Mesenchymal stem cell (in vitro differentiated cells and primary cell): ENCODE measurements at regions not wholly inside any gene's neighbourhood (a gene's known extent, or its start where the extent isn't known, plus 50 kb on each side); places are given as distances from the start of the nearest gene placed in this dataset.

Experiments used
- DNase-seq: peaks from one replicate; pipeline ENCODE4 v3.0.0-alpha.2; 2013
- H2AFZ ChIP-seq: one replicate; pipeline ENCODE4 v1.6.1; 2013; ENCODE audit warnings: low read depth, mild to moderate bottlenecking, control low read depth, inconsistent platforms, low read length, moderate library complexity
- H2AK5ac ChIP-seq: 2 replicates; pipeline ENCODE4 v1.6.1; 2013; ENCODE audit warnings: low read length, moderate library complexity, mild to moderate bottlenecking, inconsistent platforms; ENCODE audit not compliant: severe bottlenecking
- H2BK120ac ChIP-seq: one replicate; pipeline ENCODE4 v1.6.1; 2013; ENCODE audit warnings: low read depth, mild to moderate bottlenecking, inconsistent platforms, low read length, moderate library complexity
- H2BK12ac ChIP-seq, 2 experiments: one replicate each; pipeline ENCODE4 v1.6.1; 2013; ENCODE audit warnings: inconsistent platforms in 2 of 2, low read length in 2 of 2, mild to moderate bottlenecking in 2 of 2, moderate library complexity in 2 of 2, control low read depth in 1 of 2
- H2BK15ac ChIP-seq: one replicate; pipeline ENCODE4 v1.6.1; 2013; ENCODE audit warnings: mild to moderate bottlenecking, low read depth, inconsistent platforms; ENCODE audit not compliant: poor library complexity, severe bottlenecking
- H2BK5ac ChIP-seq: 2 replicates; pipeline ENCODE4 v1.6.1; 2013; ENCODE audit warnings: low read depth, mild to moderate bottlenecking, low read length, control low read depth, inconsistent platforms; ENCODE audit not compliant: poor library complexity, severe bottlenecking
- H3K14ac ChIP-seq, 2 experiments: one replicate each; pipeline ENCODE4 v1.6.1; 2013; ENCODE audit warnings: inconsistent platforms in 2 of 2, low read length in 2 of 2, control low read depth in 1 of 2, mild to moderate bottlenecking in 1 of 2, moderate library complexity in 1 of 2
- H3K18ac ChIP-seq, 2 experiments: one replicate each; pipeline ENCODE4 v1.6.1; 2013; ENCODE audit warnings: inconsistent platforms in 2 of 2, low read length in 2 of 2, control low read depth in 1 of 2, low read depth in 1 of 2, mild to moderate bottlenecking in 1 of 2
- H3K23ac ChIP-seq, 2 experiments: one replicate each; pipeline ENCODE4 v1.6.1; 2013; ENCODE audit warnings: inconsistent platforms in 2 of 2, low read length in 2 of 2, mild to moderate bottlenecking in 2 of 2, moderate library complexity in 2 of 2, control low read depth in 1 of 2
- H3K27ac ChIP-seq: 2 replicates; pipeline ENCODE4 v1.5.1; 2013; ENCODE audit warnings: mild to moderate bottlenecking, moderate library complexity, low read length, control low read depth, inconsistent platforms; ENCODE audit not compliant: poor library complexity, severe bottlenecking
- H3K27me3 ChIP-seq, 2 experiments: 2 replicates each; pipeline versions ENCODE4 v1.6.1 to v1.7.0; 2013; ENCODE audit warnings: low read length in 2 of 2, mild to moderate bottlenecking in 2 of 2, moderate library complexity in 2 of 2, control low read depth in 1 of 2, inconsistent platforms in 1 of 2; ENCODE audit not compliant: control insufficient read depth in 1 of 2, insufficient read depth in 1 of 2
- H3K36me3 ChIP-seq, 2 experiments: 2 replicates each; pipeline versions ENCODE4 v1.6.1 to v1.7.0; 2013; ENCODE audit warnings: low read length in 2 of 2, control low read depth in 1 of 2, inconsistent platforms in 1 of 2, low read depth in 1 of 2, mild to moderate bottlenecking in 1 of 2; ENCODE audit not compliant: insufficient read depth in 2 of 2, control insufficient read depth in 1 of 2
- H3K4ac ChIP-seq, 2 experiments: one replicate each; pipeline ENCODE4 v1.6.1; 2013; ENCODE audit warnings: inconsistent platforms in 2 of 2, low read length in 2 of 2, mild to moderate bottlenecking in 2 of 2, moderate library complexity in 2 of 2, control low read depth in 1 of 2, low read depth in 1 of 2
- H3K4me1 ChIP-seq: 2 replicates; pipeline ENCODE4 v1.6.1; 2013; ENCODE audit warnings: low read depth, low read length, control low read depth; ENCODE audit not compliant: control insufficient read depth, insufficient read depth
- H3K4me2 ChIP-seq: 2 replicates; pipeline ENCODE4 v1.6.1; 2013; ENCODE audit warnings: low read length, mild to moderate bottlenecking, inconsistent platforms; ENCODE audit not compliant: poor library complexity, severe bottlenecking
- H3K4me3 ChIP-seq, 2 experiments: 2 replicates each; pipeline versions ENCODE4 v1.5.1 to v1.7.0; 2013; ENCODE audit warnings: low read length in 2 of 2, mild to moderate bottlenecking in 2 of 2, control low read depth in 1 of 2, low read depth in 1 of 2; ENCODE audit not compliant: insufficient read depth in 1 of 2
- H3K79me1 ChIP-seq: replicated peaks from 2 replicates; pipeline ENCODE4 v1.6.1; 2013; ENCODE audit warnings: mild to moderate bottlenecking, control low read depth, low read length, inconsistent platforms; ENCODE audit not compliant: poor library complexity, severe bottlenecking
- H3K9ac ChIP-seq: 2 replicates; pipeline ENCODE4 v1.7.0; 2013; ENCODE audit warnings: mild to moderate bottlenecking, low read length, moderate library complexity
- H3K9me3 ChIP-seq: 2 replicates; pipeline ENCODE4 v1.7.0; 2013; ENCODE audit warnings: mild to moderate bottlenecking, low read length; ENCODE audit not compliant: control insufficient read depth
- H4K8ac ChIP-seq: one replicate; pipeline ENCODE4 v1.6.1; 2013; ENCODE audit warnings: inconsistent platforms, mild to moderate bottlenecking, low read length, moderate library complexity
- H4K91ac ChIP-seq: one replicate; pipeline ENCODE4 v1.6.1; 2013; ENCODE audit warnings: mild to moderate bottlenecking, low read length, inconsistent platforms
- WGBS: methylation state at CpG from one replicate; pipeline ENCODE4 v1.1.7; 2013; ENCODE audit warnings: mixed read lengths; 5-methylcytosine and 5-hydroxymethylcytosine counted together

GRCh38 chr2:215614296-215614695 lies 178.4 kb upstream of the FN1 start:
- no peaks in the 10 kb centered on the region for H3K27me3 ChIP-seq
- no peak overlapping the region for H3K23ac ChIP-seq
- no peak overlapping the region for H3K9ac ChIP-seq
- H2BK5ac ChIP-seq: no peak overlapping the region
- no peak overlapping the region for H2BK12ac ChIP-seq
- H3K4ac ChIP-seq: no peak overlapping the region
- H4K91ac ChIP-seq: no peak overlapping the region
- no peaks in the 10 kb centered on the region for H3K79me1 ChIP-seq
- no peak overlapping the region for H3K4me2 ChIP-seq
- H2BK120ac ChIP-seq: no peak overlapping the region
- H3K27ac ChIP-seq: no peak overlapping the region
- no peaks in the 10 kb centered on the region for H3K9me3 ChIP-seq
- peak overlapping the region; percentile 57 for H2AK5ac ChIP-seq
- peaks cover 4% of the 10 kb centered on the region for H3K4me1 ChIP-seq
- no peaks in the 10 kb centered on the region for H3K36me3 ChIP-seq
- H3K14ac ChIP-seq: no peak overlapping the region
- 97% methylated on average over 6 of the region's 7 CpGs for WGBS
- no peak overlapping the region for H3K4me3 ChIP-seq
- no peak for DNase-seq
- no peak overlapping the region for H2AFZ ChIP-seq
- H3K18ac ChIP-seq: no peak overlapping the region
- H2BK15ac ChIP-seq: no peak overlapping the region
- no peak overlapping the region for H4K8ac ChIP-seq

- H3K4me1 ChIP-seq: peaks cover 4% of the 10 kb centered on the region
- peak overlapping the region; percentile 68 for H2AK5ac ChIP-seq
- no peak overlapping the region for H3K4me3 ChIP-seq
- no peak overlapping the region for H3K9ac ChIP-seq
- peak overlapping the region; percentile 85 for H3K27ac ChIP-seq
- no peak overlapping the region for H3K14ac ChIP-seq
- no peak for DNase-seq
- H3K4ac ChIP-seq: no peak overlapping the region
- no peak overlapping the region for H4K91ac ChIP-seq
- no peak overlapping the region for H2BK120ac ChIP-seq
- no peaks in the 10 kb centered on the region for H3K79me1 ChIP-seq
- no peaks in the 10 kb centered on the region for H3K36me3 ChIP-seq
- no peaks in the 10 kb centered on the region for H3K27me3 ChIP-seq
- no peak overlapping the region for H3K4me2 ChIP-seq
- H2AFZ ChIP-seq: no peak overlapping the region
- no peak overlapping the region for H4K8ac ChIP-seq
- H3K9me3 ChIP-seq: no peaks in the 10 kb centered on the region
- H3K18ac ChIP-seq: no peak overlapping the region
- 100% methylated on average over 4 of the region's 6 CpGs for WGBS
- H2BK5ac ChIP-seq: no peak overlapping the region
- H2BK15ac ChIP-seq: no peak overlapping the region
- no peak overlapping the region for H3K23ac ChIP-seq
- H2BK12ac ChIP-seq: no peak overlapping the region
These were observed 178.0 kb upstream of the FN1 start for GRCh38 chr2:215613888-215614287.

GRCh38 chr2:215613280-215613679 lies 177.4 kb upstream of the FN1 start:
- Histone ChIP-seq H2BK15ac (peak overlapping the region; percentile 75), H3K9me3 (no peaks in the 10 kb centered on the region), H3K14ac (peak overlapping the region in 1 of 2 experiments; percentile 61), H3K23ac (no peak overlapping the region), H3K4me3 (no peak overlapping the region), H2AFZ (no peak overlapping the region), H3K27ac (peak overlapping the region; percentile 85), H2BK120ac (no peak overlapping the region), H3K4me1 (peaks cover 4% of the 10 kb centered on the region), H3K4ac (peak overlapping the region in 1 of 2 experiments; percentile 35), H3K9ac (no peak overlapping the region), H3K4me2 (no peak overlapping the region), H3K18ac (peak overlapping the region; percentile 25 to 85), H2BK5ac (peak overlapping the region; percentile 90), H2BK12ac (peak overlapping the region in 1 of 2 experiments; percentile 67), H2AK5ac (peak overlapping the region; percentile 72), H3K79me1 (no peaks in the 10 kb centered on the region), H4K91ac (peak overlapping the region; percentile 75), H3K36me3 (no peaks in the 10 kb centered on the region), H4K8ac (peak overlapping the region; percentile 3), H3K27me3 (no peaks in the 10 kb centered on the region)
- WGBS: 60% methylated on average over 8 of the region's 8 CpGs
- peak; percentile 70 for DNase-seq

- no peak overlapping the region for H2BK120ac ChIP-seq
- no peak overlapping the region for H2BK12ac ChIP-seq
- no peak overlapping the region for H2AFZ ChIP-seq
- no peak overlapping the region for H3K9ac ChIP-seq
- H2BK15ac ChIP-seq: no peak overlapping the region
- no peak overlapping the region for H3K4ac ChIP-seq
- no peak overlapping the region for H3K4me3 ChIP-seq
- no peak overlapping the region for H3K18ac ChIP-seq
- H3K4me1 ChIP-seq: peaks cover 4% of the 10 kb centered on the region
- no peak overlapping the region for H2AK5ac ChIP-seq
- no peak overlapping the region for H3K23ac ChIP-seq
- H3K79me1 ChIP-seq: no peaks in the 10 kb centered on the region
- H3K27ac ChIP-seq: peak overlapping the region; percentile 85
- H3K9me3 ChIP-seq: no peaks in the 10 kb centered on the region
- peak; percentile 86 for DNase-seq
- 73% methylated on average over 2 of the region's 2 CpGs for WGBS
- H2BK5ac ChIP-seq: no peak overlapping the region
- H3K4me2 ChIP-seq: no peak overlapping the region
- no peaks in the 10 kb centered on the region for H3K36me3 ChIP-seq
- no peak overlapping the region for H3K14ac ChIP-seq
- no peaks in the 10 kb centered on the region for H3K27me3 ChIP-seq
- no peak overlapping the region for H4K91ac ChIP-seq
- no peak overlapping the region for H4K8ac ChIP-seq
These were observed 176.9 kb upstream of the FN1 start for GRCh38 chr2:215612786-215613185.
